ENCODE measurements at regions not wholly inside any gene's neighbourhood (a gene's known extent, or its start where the extent isn't known, plus 50 kb on each side); places are given as distances from the start of the nearest gene placed in this dataset.

DNA sequence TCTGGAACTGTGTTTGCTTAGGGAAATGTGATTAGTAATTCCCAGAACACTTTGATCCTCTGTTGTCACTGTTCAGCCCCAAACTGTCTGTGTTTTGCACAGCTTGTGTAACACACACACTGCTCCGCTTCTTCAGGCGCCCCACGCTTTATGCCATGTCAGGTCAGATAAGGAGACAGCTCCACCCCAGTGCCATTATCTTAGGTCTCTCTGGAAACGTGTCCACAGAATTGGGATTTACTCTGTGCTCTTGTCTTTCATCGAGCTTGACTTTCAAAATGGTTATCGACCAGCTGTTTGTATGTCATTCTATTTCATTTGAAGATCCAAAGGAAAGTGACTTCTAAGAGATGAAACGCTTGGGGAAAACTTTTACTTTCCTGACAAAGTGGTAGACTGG lies 106.4 kb upstream of the SSTR4 start:
- Mint-ChIP-seq H3K27me3 (peaks cover 15% of the 10 kb centered on the region), H3K9me3 (ENCODE audit: low read depth) (no peaks in the 10 kb centered on the region), H3K4me3 (ENCODE audit: low read depth) (no peak overlapping the region), H3K36me3 (ENCODE audit: insufficient read depth) (no peaks in the 10 kb centered on the region), H3K4me1 (ENCODE audit: low read depth) (no peaks in the 10 kb centered on the region), H3K27ac (no peak overlapping the region)
- no peak for DNase-seq (ENCODE audit: low spot score, unreplicated experiment)
- TF ChIP-seq, protein P1, sequence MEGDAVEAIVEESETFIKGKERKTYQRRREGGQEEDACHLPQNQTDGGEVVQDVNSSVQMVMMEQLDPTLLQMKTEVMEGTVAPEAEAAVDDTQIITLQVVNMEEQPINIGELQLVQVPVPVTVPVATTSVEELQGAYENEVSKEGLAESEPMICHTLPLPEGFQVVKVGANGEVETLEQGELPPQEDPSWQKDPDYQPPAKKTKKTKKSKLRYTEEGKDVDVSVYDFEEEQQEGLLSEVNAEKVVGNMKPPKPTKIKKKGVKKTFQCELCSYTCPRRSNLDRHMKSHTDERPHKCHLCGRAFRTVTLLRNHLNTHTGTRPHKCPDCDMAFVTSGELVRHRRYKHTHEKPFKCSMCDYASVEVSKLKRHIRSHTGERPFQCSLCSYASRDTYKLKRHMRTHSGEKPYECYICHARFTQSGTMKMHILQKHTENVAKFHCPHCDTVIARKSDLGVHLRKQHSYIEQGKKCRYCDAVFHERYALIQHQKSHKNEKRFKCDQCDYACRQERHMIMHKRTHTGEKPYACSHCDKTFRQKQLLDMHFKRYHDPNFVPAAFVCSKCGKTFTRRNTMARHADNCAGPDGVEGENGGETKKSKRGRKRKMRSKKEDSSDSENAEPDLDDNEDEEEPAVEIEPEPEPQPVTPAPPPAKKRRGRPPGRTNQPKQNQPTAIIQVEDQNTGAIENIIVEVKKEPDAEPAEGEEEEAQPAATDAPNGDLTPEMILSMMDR (IDR thresholded peaks at IDR 0.05; ENCODE audit: unreplicated experiment) = no peak

DNA sequence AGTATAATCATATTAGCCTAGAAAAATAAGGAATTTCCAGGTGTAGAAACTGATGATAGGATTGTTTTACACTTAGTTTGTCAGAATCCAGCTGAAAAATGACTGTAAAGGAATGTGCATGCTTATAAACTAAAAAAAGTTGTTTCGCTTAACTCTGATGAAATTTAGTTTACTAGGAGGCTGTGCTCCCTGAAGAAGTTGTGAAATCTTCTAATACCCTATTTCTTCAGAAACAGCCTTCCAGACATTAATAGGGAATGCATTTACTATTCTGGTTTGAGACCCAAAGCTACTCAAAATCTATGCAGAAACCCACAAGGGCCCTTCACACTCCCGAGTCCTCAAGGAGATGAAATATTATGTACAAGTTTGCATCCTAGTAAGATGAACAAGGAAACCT lies 105.5 kb upstream of the SSTR4 start:
- H3K27ac Mint-ChIP-seq = no peak overlapping the region
- H3K27me3 Mint-ChIP-seq = peaks cover 10% of the 10 kb centered on the region
- H3K36me3 Mint-ChIP-seq (ENCODE audit: insufficient read depth) = no peaks in the 10 kb centered on the region
- no peaks in the 10 kb centered on the region for H3K4me1 Mint-ChIP-seq (ENCODE audit: low read depth)
- DNase-seq (ENCODE audit: low spot score, unreplicated experiment) = no peak
- TF ChIP-seq, protein P1 (IDR thresholded peaks at IDR 0.05; ENCODE audit: unreplicated experiment) = no peak
- no peak overlapping the region for H3K4me3 Mint-ChIP-seq (ENCODE audit: low read depth)
- no peaks in the 10 kb centered on the region for H3K9me3 Mint-ChIP-seq (ENCODE audit: low read depth)

DNA sequence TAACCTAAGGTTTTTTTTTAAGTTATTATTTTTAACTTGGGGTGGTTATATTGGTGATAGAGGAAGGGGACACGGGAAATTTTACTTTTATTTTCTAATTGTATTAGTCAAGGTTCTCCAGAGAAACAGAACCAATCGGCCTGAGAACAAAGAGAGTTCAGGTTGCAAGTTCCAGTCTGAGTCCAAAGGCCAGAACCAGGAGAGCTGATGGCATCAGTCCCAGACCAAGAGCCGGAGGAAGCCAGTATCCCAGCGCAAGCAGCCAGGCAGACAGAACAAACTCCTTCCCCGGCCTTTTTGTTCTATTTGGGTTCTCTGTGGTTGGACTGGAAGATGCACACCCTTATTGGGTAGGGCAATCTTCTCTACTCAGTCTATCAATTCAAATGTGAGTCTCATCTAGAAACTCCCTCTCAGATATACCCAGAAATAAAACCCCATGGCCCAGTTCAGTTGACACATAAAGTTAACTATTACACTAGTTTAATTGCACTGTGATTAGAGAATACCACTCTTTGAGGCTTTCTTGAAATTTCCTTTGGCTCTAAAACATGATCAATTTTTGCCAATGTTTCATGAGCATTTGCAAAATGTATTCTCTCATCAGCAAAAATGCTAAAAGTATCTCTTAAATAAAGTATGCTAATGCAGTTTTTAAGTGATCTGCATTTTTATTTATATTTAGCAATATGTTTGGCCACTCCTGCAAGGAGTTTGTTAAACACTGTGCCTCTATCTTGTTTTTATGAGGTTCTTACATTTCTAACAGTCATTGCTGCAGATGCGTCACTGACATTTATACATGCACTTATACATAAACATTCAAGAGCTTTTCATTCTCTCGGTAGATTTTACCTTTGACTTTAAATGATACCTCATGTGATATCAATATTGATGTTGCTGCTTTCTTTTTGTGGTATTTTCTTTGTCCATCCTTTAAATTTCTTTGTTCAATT lies 103.2 kb upstream of the SSTR4 start:
- Mint-ChIP-seq H3K4me1 (ENCODE audit: low read depth) (no peaks in the 10 kb centered on the region), H3K4me3 (ENCODE audit: low read depth) (no peak overlapping the region)
- DNase-seq (ENCODE audit: low spot score, unreplicated experiment) = no peak

DNA sequence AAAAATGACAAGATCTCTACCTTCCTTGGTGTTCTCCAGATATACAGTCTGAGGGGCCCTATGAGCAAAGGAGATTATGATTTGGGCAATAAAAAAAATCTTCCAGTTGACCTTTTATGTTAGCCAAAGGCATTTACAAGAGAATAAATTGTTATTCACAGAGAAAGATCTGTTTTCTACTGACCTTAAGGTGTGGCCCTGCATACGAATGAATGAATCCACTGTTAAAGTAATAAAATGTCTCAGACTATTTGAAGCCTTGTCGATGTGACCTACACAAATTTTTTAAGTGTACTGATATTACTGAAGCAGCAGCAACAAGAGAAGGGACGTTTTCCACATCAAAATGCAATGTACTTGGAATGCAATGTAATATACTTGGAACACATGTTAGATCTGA lies 95.9 kb upstream of the SSTR4 start:
- no peaks in the 10 kb centered on the region for H3K9me3 Mint-ChIP-seq (ENCODE audit: low read depth)
- no peak overlapping the region for H3K4me3 Mint-ChIP-seq (ENCODE audit: low read depth)
- TF ChIP-seq, protein P1 (IDR thresholded peaks at IDR 0.05; ENCODE audit: unreplicated experiment) = no peak
- H3K27ac Mint-ChIP-seq = no peak overlapping the region
- no peaks in the 10 kb centered on the region for H3K4me1 Mint-ChIP-seq (ENCODE audit: low read depth)
- H3K27me3 Mint-ChIP-seq = peaks cover 6% of the 10 kb centered on the region
- DNase-seq (ENCODE audit: low spot score, unreplicated experiment) = no peak
- no peaks in the 10 kb centered on the region for H3K36me3 Mint-ChIP-seq (ENCODE audit: insufficient read depth)

More for the DNA sequence above, 103.2 kb upstream of the SSTR4 start:
- Mint-ChIP-seq H3K36me3 (ENCODE audit: insufficient read depth) (no peaks in the 10 kb centered on the region), H3K27ac (no peak overlapping the region), H3K27me3 (peaks cover 2% of the 10 kb centered on the region), H3K9me3 (ENCODE audit: low read depth) (no peaks in the 10 kb centered on the region)
- TF ChIP-seq, protein P1 (IDR thresholded peaks at IDR 0.05; ENCODE audit: unreplicated experiment) = no peak

DNA sequence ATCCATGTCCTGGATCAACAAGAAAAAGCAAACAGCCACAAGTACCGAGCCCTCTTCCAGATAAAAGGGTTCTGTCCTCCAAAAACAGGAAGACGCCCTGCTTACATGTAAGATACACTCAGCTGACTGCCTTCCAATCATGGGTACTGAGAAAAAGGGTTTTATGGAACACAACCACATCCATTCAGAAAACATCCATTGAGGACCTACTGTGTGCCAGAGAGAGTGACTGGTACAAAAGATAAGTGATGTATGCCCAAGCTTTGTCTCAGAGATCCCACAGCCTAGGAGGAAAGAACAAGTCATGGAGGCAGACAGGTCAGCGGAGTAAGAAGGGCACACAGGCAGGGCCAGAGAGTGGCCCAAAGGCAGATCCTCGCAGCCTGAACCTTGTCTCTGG lies 94.8 kb upstream of the SSTR4 start:
- H3K27me3 Mint-ChIP-seq = peaks cover 6% of the 10 kb centered on the region
- no peaks in the 10 kb centered on the region for H3K4me1 Mint-ChIP-seq (ENCODE audit: low read depth)
- H3K9me3 Mint-ChIP-seq (ENCODE audit: low read depth) = no peaks in the 10 kb centered on the region
- H3K36me3 Mint-ChIP-seq (ENCODE audit: insufficient read depth) = no peaks in the 10 kb centered on the region
- DNase-seq (ENCODE audit: low spot score, unreplicated experiment) = no peak
- TF ChIP-seq, protein P1 (IDR thresholded peaks at IDR 0.05; ENCODE audit: unreplicated experiment) = no peak
- no peak overlapping the region for H3K4me3 Mint-ChIP-seq (ENCODE audit: low read depth)
- no peak overlapping the region for H3K27ac Mint-ChIP-seq
